Caco-2 (cell line): ENCODE measurements at regions not wholly inside any gene's neighbourhood (a gene's known extent, or its start where the extent isn't known, plus 50 kb on each side); places are given as distances from the start of the nearest gene placed in this dataset.

Experiments
- BruUV-seq: library from RNA; stranded (reverse); fragments of 400-500 nt; replicated peaks from 2 replicates; lab custom pipeline; 2021; lab: Mats Ljungman, UMichigan
- CTCF ChIA-PET: fragments of 300-600 bp; sonication (Branson Sonifier 250); formaldehyde crosslinking; loops from one replicate; lab custom pipeline; 2022; ENCODE audit warnings: antibody characterized with exemption; lab: Charles Lee
- POLR2A ChIA-PET: fragments of 300-600 bp; sonication (Branson Sonifier 250); formaldehyde crosslinking; loops from one replicate; lab custom pipeline; 2022; ENCODE audit warnings: antibody characterized with exemption; lab: Charles Lee
- DNase-seq, 2 experiments: peaks; one replicate each; pipeline versions ENCODE4 v3.0.0 to v3.0.0-alpha.2; 2020 to 2022
- H3K27me3 ChIP-seq: replicated peaks from 2 replicates; pipeline ENCODE4 v1.6.0; 2011; ENCODE audit warnings: low read length; ENCODE audit not compliant: control insufficient read depth, insufficient read depth
- H3K36me3 ChIP-seq: 2 replicates; pipeline ENCODE4 v1.5.1; 2011; ENCODE audit warnings: low read length; ENCODE audit not compliant: control insufficient read depth, insufficient read depth
- H3K4me1 ChIP-seq: fragments of 250-450 bp; sonication (Bioruptor Pico); 2 replicates; pipeline ENCODE4 v1.5.1; 2020; ENCODE audit warnings: mild to moderate bottlenecking
- H3K4me3 ChIP-seq: 2 replicates; pipeline ENCODE4 v1.5.1; 2011; ENCODE audit warnings: low read depth, mild to moderate bottlenecking, control low read depth, low read length
- H3K9me3 ChIP-seq: fragments of 250-450 bp; sonication (Bioruptor Pico); 2 replicates; pipeline ENCODE4 v1.5.1; 2020; ENCODE audit warnings: mild to moderate bottlenecking, moderate library complexity
- H3K27ac Mint-ChIP-seq: one replicate; pipeline ENCODE4 v1.8.0; 2022; ENCODE audit warnings: mixed read lengths; ENCODE audit not compliant: unreplicated experiment
- H3K27me3 Mint-ChIP-seq: one replicate; pipeline ENCODE4 v1.8.0; 2022; ENCODE audit warnings: mixed read lengths; ENCODE audit not compliant: insufficient read depth, unreplicated experiment
- H3K36me3 Mint-ChIP-seq: one replicate; pipeline ENCODE4 v1.8.0; 2022; ENCODE audit warnings: mild to moderate bottlenecking, mixed read lengths; ENCODE audit not compliant: insufficient read depth, unreplicated experiment
- H3K4me1 Mint-ChIP-seq: one replicate; pipeline ENCODE4 v1.8.0; 2022; ENCODE audit warnings: low read depth, mixed read lengths; ENCODE audit not compliant: unreplicated experiment
- H3K4me3 Mint-ChIP-seq: one replicate; pipeline ENCODE4 v1.8.0; 2022; ENCODE audit warnings: mild to moderate bottlenecking, moderate library complexity, mixed read lengths; ENCODE audit not compliant: unreplicated experiment
- H3K9me3 Mint-ChIP-seq: one replicate; pipeline ENCODE4 v1.8.0; 2022; ENCODE audit warnings: mixed read lengths; ENCODE audit not compliant: unreplicated experiment
- intact Hi-C: fragments of 100-400 bp; cut with micrococcal nuclease; formaldehyde crosslinking; loops from one replicate; pipeline ENCODE4 v1.10.0; 2022; ENCODE audit not compliant: unreplicated experiment
- TF ChIP-seq, protein P1 (sequence below), 2 experiments: fragments of 200-600 bp in 1 of 2; IDR thresholded peaks; 1 replicate in 1 of 2; 2 replicates in 1 of 2; pipeline versions ENCODE4 v1.5.1 to v1.8.0; 2011 to 2022; ENCODE audit warnings: antibody characterized with exemption in 1 of 2, control low read depth in 1 of 2, inconsistent platforms in 1 of 2, low read depth in 1 of 2, low read length in 1 of 2, mild to moderate bottlenecking in 1 of 2, moderate library complexity in 1 of 2; ENCODE audit not compliant: insufficient read depth in 1 of 2, severe bottlenecking in 1 of 2, unreplicated experiment in 1 of 2

GRCh38 chr1:66460776-66461175 is 73.2 kb upstream of the SGIP1 start:
- H3K27ac Mint-ChIP-seq, result no peak overlapping the region
- Histone ChIP-seq H3K36me3 (no peaks in the 10 kb centered on the region), H3K9me3 (no peaks in the 10 kb centered on the region), H3K4me1 (no peaks in the 10 kb centered on the region), H3K4me3 (no peak overlapping the region), H3K27me3 (no peaks in the 10 kb centered on the region)
- intact Hi-C loops, result no loop called here
- BruUV-seq, result no TSS peak
- no peaks in the 10 kb centered on the region for H3K4me1 Mint-ChIP-seq
- H3K9me3 Mint-ChIP-seq, result peaks cover 11% of the 10 kb centered on the region
- no peaks in the 10 kb centered on the region for H3K36me3 Mint-ChIP-seq
- no peak for DNase-seq
- TF ChIP-seq, protein P1, sequence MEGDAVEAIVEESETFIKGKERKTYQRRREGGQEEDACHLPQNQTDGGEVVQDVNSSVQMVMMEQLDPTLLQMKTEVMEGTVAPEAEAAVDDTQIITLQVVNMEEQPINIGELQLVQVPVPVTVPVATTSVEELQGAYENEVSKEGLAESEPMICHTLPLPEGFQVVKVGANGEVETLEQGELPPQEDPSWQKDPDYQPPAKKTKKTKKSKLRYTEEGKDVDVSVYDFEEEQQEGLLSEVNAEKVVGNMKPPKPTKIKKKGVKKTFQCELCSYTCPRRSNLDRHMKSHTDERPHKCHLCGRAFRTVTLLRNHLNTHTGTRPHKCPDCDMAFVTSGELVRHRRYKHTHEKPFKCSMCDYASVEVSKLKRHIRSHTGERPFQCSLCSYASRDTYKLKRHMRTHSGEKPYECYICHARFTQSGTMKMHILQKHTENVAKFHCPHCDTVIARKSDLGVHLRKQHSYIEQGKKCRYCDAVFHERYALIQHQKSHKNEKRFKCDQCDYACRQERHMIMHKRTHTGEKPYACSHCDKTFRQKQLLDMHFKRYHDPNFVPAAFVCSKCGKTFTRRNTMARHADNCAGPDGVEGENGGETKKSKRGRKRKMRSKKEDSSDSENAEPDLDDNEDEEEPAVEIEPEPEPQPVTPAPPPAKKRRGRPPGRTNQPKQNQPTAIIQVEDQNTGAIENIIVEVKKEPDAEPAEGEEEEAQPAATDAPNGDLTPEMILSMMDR (IDR thresholded peaks at IDR 0.05; ENCODE audit: insufficient read depth in 1 of 2, low read depth in 1 of 2, low read length in 1 of 2, severe bottlenecking in 1 of 2, unreplicated experiment in 1 of 2), result no peak
- no peak overlapping the region for H3K4me3 Mint-ChIP-seq
- POLR2A ChIA-PET, result no interaction called here
- CTCF ChIA-PET, result no interaction called here
- peaks cover 4% of the 10 kb centered on the region for H3K27me3 Mint-ChIP-seq

GRCh38 chr1:66462313-66462712 is 71.6 kb upstream of the SGIP1 start:
- peaks cover 4% of the 10 kb centered on the region for H3K27me3 Mint-ChIP-seq
- no peak overlapping the region for H3K27ac Mint-ChIP-seq
- H3K9me3 Mint-ChIP-seq, result peaks cover 11% of the 10 kb centered on the region
- intact Hi-C loops, result no loop called here
- TF ChIP-seq, protein P1 (IDR thresholded peaks at IDR 0.05; ENCODE audit: insufficient read depth in 1 of 2, low read depth in 1 of 2, low read length in 1 of 2, severe bottlenecking in 1 of 2, unreplicated experiment in 1 of 2), result no peak
- H3K9me3 ChIP-seq, result no peaks in the 10 kb centered on the region
- DNase-seq, result no peak
- no peaks in the 10 kb centered on the region for H3K27me3 ChIP-seq
- POLR2A ChIA-PET, result no interaction called here
- CTCF ChIA-PET, result no interaction called here
- no TSS peak for BruUV-seq
- no peaks in the 10 kb centered on the region for H3K36me3 ChIP-seq
- H3K36me3 Mint-ChIP-seq, result no peaks in the 10 kb centered on the region
- no peak overlapping the region for H3K4me3 ChIP-seq
- no peak overlapping the region for H3K4me3 Mint-ChIP-seq
- no peaks in the 10 kb centered on the region for H3K4me1 ChIP-seq
- peaks cover 9% of the 10 kb centered on the region for H3K4me1 Mint-ChIP-seq

DNA sequence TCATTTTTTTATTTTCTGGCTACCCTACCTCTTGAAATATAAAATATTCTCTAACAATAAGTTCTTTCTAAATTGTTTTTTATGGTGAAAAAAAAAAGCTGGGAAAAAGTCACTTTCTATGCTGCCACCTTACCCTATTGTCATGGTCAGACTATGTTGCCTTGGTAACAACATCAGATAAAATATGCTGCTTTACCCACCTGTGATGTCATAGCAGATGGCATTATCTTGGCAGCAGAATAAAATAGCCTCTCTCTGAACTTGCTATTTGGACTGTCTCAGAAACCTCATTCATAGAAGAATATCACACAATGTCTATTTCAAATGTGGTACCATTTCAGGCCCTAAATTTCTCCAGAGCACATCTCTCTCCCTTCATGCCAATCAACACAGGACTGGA is 69.6 kb upstream of the SGIP1 start:
- H3K36me3 ChIP-seq, result no peaks in the 10 kb centered on the region
- intact Hi-C loops, result no loop called here

More for the DNA sequence above, 69.6 kb upstream of the SGIP1 start:
- H3K27me3 ChIP-seq, result no peaks in the 10 kb centered on the region
- no peak overlapping the region for H3K4me3 ChIP-seq
- DNase-seq, result no peak
- POLR2A ChIA-PET, result no interaction called here
- TF ChIP-seq, protein P1 (IDR thresholded peaks at IDR 0.05; ENCODE audit: insufficient read depth in 1 of 2, low read depth in 1 of 2, low read length in 1 of 2, severe bottlenecking in 1 of 2, unreplicated experiment in 1 of 2), result no peak
- Mint-ChIP-seq H3K4me3 (no peak overlapping the region), H3K27ac (no peak overlapping the region), H3K36me3 (no peaks in the 10 kb centered on the region), H3K9me3 (peaks cover 11% of the 10 kb centered on the region), H3K27me3 (no peaks in the 10 kb centered on the region), H3K4me1 (peaks cover 9% of the 10 kb centered on the region)
- H3K4me1 ChIP-seq, result no peaks in the 10 kb centered on the region
- H3K9me3 ChIP-seq, result no peaks in the 10 kb centered on the region
- BruUV-seq, result no TSS peak
- CTCF ChIA-PET, result no interaction called here
